ENCODE measurements at regions not wholly inside any gene's neighbourhood (a gene's known extent, or its start where the extent isn't known, plus 50 kb on each side); places are given as distances from the start of the nearest gene placed in this dataset.

GRCh38 chr7:130865408-130866236 lies 131.6 kb upstream of the KLF14 start:
- peak; percentile 31 for DNase-seq (ENCODE audit: low read depth, low spot score)
- POLR2A ChIA-PET, result no interaction called here

DNA sequence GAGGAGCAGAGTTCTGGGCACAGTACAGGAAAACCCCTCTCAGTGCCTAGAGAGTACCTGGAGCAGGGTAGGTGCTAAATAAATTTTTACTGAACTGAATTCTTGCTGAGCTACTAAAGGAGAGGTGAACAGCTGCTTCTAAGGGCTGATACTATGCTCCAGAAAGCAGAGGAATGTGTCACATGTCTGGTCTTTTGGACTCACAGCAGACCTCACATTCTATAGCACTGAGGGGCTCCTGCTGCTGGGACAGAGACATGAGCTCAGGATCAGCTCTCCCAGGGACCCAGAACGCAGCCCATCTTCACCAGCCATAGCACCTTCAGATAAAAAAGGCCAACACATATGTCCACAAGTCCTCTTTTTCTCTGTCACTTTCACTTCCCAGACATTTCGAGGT lies 133.0 kb upstream of the KLF14 start:
- ChIA-PET POLR2A (no interaction called here), CTCF (interaction anchor here (1.6 to 2.0 kb wide), 2 partner anchors 15 to 27 kb away, joined by 3 to 5 read pairs; no protein-coding TSS in a partner anchor)
- peaks cover 0 to 6% of the 10 kb centered on the region in 2 experiments for H3K36me3 ChIP-seq (ENCODE audit: control insufficient read depth in 2 of 2, extremely low read depth in 1 of 2, insufficient read depth in 2 of 2, low read length in 2 of 2)

More at GRCh38 chr7:130865408-130866236, 131.6 kb upstream of the KLF14 start:
- H3K4me1 ChIP-seq (ENCODE audit: control insufficient read depth, extremely low read depth, insufficient read depth, low read length), result no peaks in the 10 kb centered on the region
- dilution Hi-C loops (cut with MboI; ENCODE audit: extremely low pct_ligation_motif_present, low sequenced_read_pairs), result no loop called here
- TF ChIP-seq, protein P1, sequence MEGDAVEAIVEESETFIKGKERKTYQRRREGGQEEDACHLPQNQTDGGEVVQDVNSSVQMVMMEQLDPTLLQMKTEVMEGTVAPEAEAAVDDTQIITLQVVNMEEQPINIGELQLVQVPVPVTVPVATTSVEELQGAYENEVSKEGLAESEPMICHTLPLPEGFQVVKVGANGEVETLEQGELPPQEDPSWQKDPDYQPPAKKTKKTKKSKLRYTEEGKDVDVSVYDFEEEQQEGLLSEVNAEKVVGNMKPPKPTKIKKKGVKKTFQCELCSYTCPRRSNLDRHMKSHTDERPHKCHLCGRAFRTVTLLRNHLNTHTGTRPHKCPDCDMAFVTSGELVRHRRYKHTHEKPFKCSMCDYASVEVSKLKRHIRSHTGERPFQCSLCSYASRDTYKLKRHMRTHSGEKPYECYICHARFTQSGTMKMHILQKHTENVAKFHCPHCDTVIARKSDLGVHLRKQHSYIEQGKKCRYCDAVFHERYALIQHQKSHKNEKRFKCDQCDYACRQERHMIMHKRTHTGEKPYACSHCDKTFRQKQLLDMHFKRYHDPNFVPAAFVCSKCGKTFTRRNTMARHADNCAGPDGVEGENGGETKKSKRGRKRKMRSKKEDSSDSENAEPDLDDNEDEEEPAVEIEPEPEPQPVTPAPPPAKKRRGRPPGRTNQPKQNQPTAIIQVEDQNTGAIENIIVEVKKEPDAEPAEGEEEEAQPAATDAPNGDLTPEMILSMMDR (IDR thresholded peaks at IDR 0.05; ENCODE audit: extremely low read depth in 1 of 2, insufficient read depth in 1 of 2, low read depth in 1 of 2, low read length in 2 of 2), result no peak
- TF ChIP-seq POLR2A (IDR thresholded peaks at IDR 0.05; ENCODE audit: low read depth, low read length) (peak; percentile 33), POLR2AphosphoS5 (IDR thresholded peaks at IDR 0.05; ENCODE audit: insufficient read depth, low read depth, low read length) (peak; percentile 33)
- no peak overlapping the region for H3K9ac ChIP-seq (replicated peaks; ENCODE audit: extremely low read depth, insufficient read depth, low read length)
- no peaks in the 10 kb centered on the region for H3K79me2 ChIP-seq (ENCODE audit: control insufficient read depth, insufficient read depth, low read length)
- peaks cover 0 to 9% of the 10 kb centered on the region in 2 experiments for H3K36me3 ChIP-seq (ENCODE audit: control insufficient read depth in 2 of 2, extremely low read depth in 1 of 2, insufficient read depth in 2 of 2, low read length in 2 of 2)
- no peaks in the 10 kb centered on the region for H4K20me1 ChIP-seq (replicated peaks; ENCODE audit: control insufficient read depth, extremely low read depth, insufficient read depth, low read length)
- no peak for FAIRE-seq
- H3K27me3 ChIP-seq (ENCODE audit: control insufficient read depth in 2 of 2, insufficient read depth in 2 of 2, low read length in 2 of 2), result no peaks in the 10 kb centered on the region
- intact Hi-C loops (cut with micrococcal nuclease), result no loop called here
- no peak overlapping the region for H3K27ac ChIP-seq (ENCODE audit: insufficient read depth, low read depth, low read length)
- BruUV-seq (replicated peaks), result no TSS peak
- H3K9me1 ChIP-seq (replicated peaks; ENCODE audit: control insufficient read depth, extremely low read depth, insufficient read depth, low read length), result no peaks in the 10 kb centered on the region
- no peak overlapping the region for H3K4me2 ChIP-seq (ENCODE audit: insufficient read depth, low read length)
- no peaks in the 10 kb centered on the region for H3K9me3 ChIP-seq (replicated peaks; ENCODE audit: control insufficient read depth, insufficient read depth, low read length)
- H3K4me3 ChIP-seq (replicated peaks in 1 of 3; ENCODE audit: insufficient read depth in 1 of 3, low read depth in 1 of 3, low read length in 3 of 3), result no peak overlapping the region
- CTCF ChIA-PET, result no interaction called here
- H2AFZ ChIP-seq (ENCODE audit: low read depth, low read length), result no peak overlapping the region

More for the DNA sequence above, 133.0 kb upstream of the KLF14 start:
- Histone ChIP-seq H3K4me1 (ENCODE audit: control insufficient read depth, extremely low read depth, insufficient read depth, low read length) (no peaks in the 10 kb centered on the region), H3K9ac (replicated peaks; ENCODE audit: extremely low read depth, insufficient read depth, low read length) (no peak overlapping the region), H2AFZ (ENCODE audit: low read depth, low read length) (no peak overlapping the region), H3K9me3 (replicated peaks; ENCODE audit: control insufficient read depth, insufficient read depth, low read length) (no peaks in the 10 kb centered on the region), H3K79me2 (ENCODE audit: control insufficient read depth, insufficient read depth, low read length) (no peaks in the 10 kb centered on the region), H3K4me2 (ENCODE audit: insufficient read depth, low read length) (no peak overlapping the region), H3K27me3 (ENCODE audit: control insufficient read depth in 2 of 2, insufficient read depth in 2 of 2, low read length in 2 of 2) (no peaks in the 10 kb centered on the region), H4K20me1 (replicated peaks; ENCODE audit: control insufficient read depth, extremely low read depth, insufficient read depth, low read length) (no peaks in the 10 kb centered on the region), H3K9me1 (replicated peaks; ENCODE audit: control insufficient read depth, extremely low read depth, insufficient read depth, low read length) (no peaks in the 10 kb centered on the region), H3K27ac (ENCODE audit: insufficient read depth, low read depth, low read length) (no peak overlapping the region), H3K4me3 (replicated peaks in 1 of 3; ENCODE audit: insufficient read depth in 1 of 3, low read depth in 1 of 3, low read length in 3 of 3) (no peak overlapping the region)
- FAIRE-seq (no peak), DNase-seq (ENCODE audit: low read depth, low spot score) (no peak)
- TF ChIP-seq MAX (IDR thresholded peaks at IDR 0.05; ENCODE audit: insufficient read depth, insufficient read length) (no peak), MYC (IDR thresholded peaks at IDR 0.05; ENCODE audit: low read depth, low read length) (no peak), EZH2 (IDR thresholded peaks at IDR 0.05; ENCODE audit: borderline replicate concordance, low read depth, low read length, severe bottlenecking) (no peak), FOS (IDR thresholded peaks at IDR 0.05; ENCODE audit: borderline replicate concordance, insufficient read depth, low read length) (no peak), POLR2AphosphoS5 (IDR thresholded peaks at IDR 0.05; ENCODE audit: insufficient read depth, low read depth, low read length) (peak; percentile 5), GATA2 (IDR thresholded peaks at IDR 0.05; ENCODE audit: insufficient read depth, insufficient read length, low read depth, low read length) (no peak)
- dilution Hi-C loops (cut with MboI; ENCODE audit: extremely low pct_ligation_motif_present, low sequenced_read_pairs), result no loop called here
- BruUV-seq (replicated peaks), result no TSS peak
- intact Hi-C loops (cut with micrococcal nuclease), result no loop called here
